Mucosa of rectum (tissue), 2 donors: ENCODE measurements at regions not wholly inside any gene's neighbourhood (a gene's known extent, or its start where the extent isn't known, plus 50 kb on each side); places are given as distances from the start of the nearest gene placed in this dataset.
"Not testable (repeated sequence)": the region's sequence is repeated elsewhere in the genome, so short reads cannot be mapped to it uniquely, and the experiment has no call there.

Source experiments
- H3K27ac ChIP-seq, 2 donors: one replicate each; pipeline ENCODE4 v1.7.0; 2013; ENCODE audit warnings: inconsistent platforms in 2 of 2, low read depth in 2 of 2, low read length in 2 of 2
- H3K27me3 ChIP-seq, 2 donors: one replicate each; pipeline ENCODE4 v1.7.0; 2013; ENCODE audit warnings: low read length in 2 of 2; ENCODE audit not compliant: control insufficient read depth in 2 of 2, insufficient read depth in 2 of 2
- H3K36me3 ChIP-seq, 2 donors: one replicate each; pipeline ENCODE4 v1.7.0; 2013; ENCODE audit warnings: low read length in 2 of 2; ENCODE audit not compliant: control insufficient read depth in 2 of 2, insufficient read depth in 2 of 2
- H3K4me1 ChIP-seq, 2 donors: one replicate each; pipeline ENCODE4 v1.7.0; 2013; ENCODE audit warnings: low read length in 2 of 2, mild to moderate bottlenecking in 1 of 2; ENCODE audit not compliant: control insufficient read depth in 2 of 2, insufficient read depth in 2 of 2
- H3K4me3 ChIP-seq, 2 donors: one replicate each; pipeline ENCODE4 v1.7.0; 2013; ENCODE audit warnings: low read length in 2 of 2
- H3K9ac ChIP-seq, 2 donors: one replicate each; pipeline ENCODE4 v1.7.0; 2013; ENCODE audit warnings: low read length in 2 of 2, low read depth in 1 of 2, mild to moderate bottlenecking in 1 of 2
- H3K9me3 ChIP-seq, 2 donors: one replicate each; pipeline ENCODE4 v1.7.0; 2013; ENCODE audit warnings: low read length in 2 of 2; ENCODE audit not compliant: control insufficient read depth in 2 of 2
- donor health status: healthy.
- donor health status: Normal muscosa, but diverticular disease.

DNA sequence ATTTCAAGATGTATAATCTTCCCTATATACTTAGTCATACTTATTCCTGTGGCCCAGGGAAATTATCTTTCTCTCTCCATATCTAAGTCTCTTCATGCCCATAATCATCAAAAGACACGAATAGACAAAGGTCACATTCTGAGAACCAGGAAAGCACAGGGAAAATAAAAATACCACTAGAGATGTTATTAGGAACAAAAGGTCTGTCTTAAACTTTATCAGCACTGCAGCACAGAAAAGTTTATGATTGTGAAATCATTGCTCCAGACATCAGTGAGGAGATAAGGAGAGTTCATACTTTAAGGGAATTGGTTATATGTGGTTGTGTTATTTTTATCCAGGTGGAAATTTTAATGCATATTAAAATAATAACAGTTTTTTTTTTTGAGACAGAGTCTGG is 974.6 kb upstream of the CELF2 start:
- Histone ChIP-seq H3K9ac (no peak overlapping the region), H3K36me3 (no peaks in the 10 kb centered on the region), H3K9me3 (no peaks in the 10 kb centered on the region), H3K27ac (no peak overlapping the region), H3K27me3 (no peaks in the 10 kb centered on the region), H3K4me1 (no peaks in the 10 kb centered on the region), H3K4me3 (no peak overlapping the region)

DNA sequence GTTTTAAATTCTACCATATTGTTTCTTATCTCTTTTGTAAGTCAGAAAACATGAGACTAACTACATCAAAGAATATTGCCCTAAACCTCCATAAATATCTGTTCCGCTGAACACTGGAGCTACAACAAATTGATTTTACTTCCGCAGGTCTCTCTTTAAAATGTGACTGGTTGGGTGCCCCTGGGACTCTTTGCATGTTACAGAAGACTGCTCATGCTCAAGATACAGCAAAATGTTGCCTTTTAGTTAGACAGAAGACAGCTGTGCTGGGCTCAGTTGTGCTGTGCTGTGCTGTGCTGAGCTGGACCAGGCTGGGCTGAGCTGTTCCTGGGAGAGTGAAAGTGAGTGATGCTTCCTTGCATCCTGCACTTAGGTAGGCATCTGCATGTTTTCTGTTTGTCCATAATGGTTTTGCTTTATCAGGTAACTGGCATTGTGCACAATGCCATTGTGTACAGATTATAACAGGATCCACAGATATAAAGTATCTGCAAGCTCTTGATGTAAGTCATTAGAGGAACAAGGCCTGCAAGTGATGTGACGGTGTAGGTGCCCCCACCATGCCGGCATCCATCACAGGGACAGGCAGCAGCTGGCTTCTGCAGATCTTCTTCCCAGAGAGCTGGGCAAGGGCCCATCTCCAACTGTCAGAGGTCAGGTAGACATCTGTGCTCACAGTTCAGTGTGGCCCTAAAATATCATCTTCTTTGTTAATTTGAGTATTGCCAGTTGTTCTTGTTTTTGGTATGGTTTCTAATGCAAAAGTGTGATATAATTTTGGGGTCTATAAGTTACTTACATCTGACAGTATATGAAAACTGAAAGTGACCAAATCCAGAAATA is 972.5 kb upstream of the CELF2 start:
- Histone ChIP-seq H3K4me3 (no peak overlapping the region), H3K27ac (no peak overlapping the region)

DNA sequence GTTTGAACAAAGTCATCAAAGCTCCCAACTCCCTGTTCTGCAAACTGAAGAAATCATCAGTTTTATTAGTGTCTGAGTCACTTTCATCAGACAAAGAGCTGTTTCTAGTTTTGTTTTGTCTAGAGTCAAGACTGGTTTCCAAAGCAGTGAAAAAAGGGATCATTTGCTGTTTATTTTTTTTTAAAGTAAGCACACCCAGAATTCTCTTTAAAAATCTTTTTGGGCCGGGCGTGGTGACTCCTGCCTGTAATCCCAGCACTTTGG is 972.0 kb upstream of the CELF2 start:
- Histone ChIP-seq H3K27ac (no peak overlapping the region), H3K4me3 (no peak overlapping the region), H3K36me3 (no peaks in the 10 kb centered on the region), H3K9ac (no peak overlapping the region), H3K9me3 (no peaks in the 10 kb centered on the region), H3K27me3 (no peaks in the 10 kb centered on the region), H3K4me1 (no peaks in the 10 kb centered on the region)

More for the DNA sequence above, 972.5 kb upstream of the CELF2 start:
- Histone ChIP-seq H3K9me3 (no peaks in the 10 kb centered on the region), H3K27me3 (no peaks in the 10 kb centered on the region), H3K36me3 (no peaks in the 10 kb centered on the region), H3K9ac (no peak overlapping the region), H3K4me1 (no peaks in the 10 kb centered on the region)

DNA sequence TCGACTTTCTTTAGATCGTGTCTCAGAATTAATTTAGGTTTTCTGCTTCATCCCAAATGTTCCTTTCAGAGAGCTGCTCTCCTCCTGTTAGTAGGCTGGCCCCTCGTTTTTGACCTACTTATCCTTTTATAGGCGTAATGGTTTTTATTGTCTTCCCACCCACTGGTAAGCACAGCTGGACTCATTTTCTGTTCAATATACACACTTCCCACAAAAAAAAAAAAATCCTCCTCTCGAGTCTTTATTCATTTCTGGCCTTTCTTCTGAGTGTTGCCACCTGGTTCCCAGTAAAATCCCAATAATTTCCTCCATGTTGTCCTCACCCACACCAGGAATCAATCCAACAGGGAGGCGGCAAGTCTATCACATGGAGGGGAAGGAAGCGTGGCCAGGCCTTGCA is 970.2 kb upstream of the CELF2 start:
- Histone ChIP-seq H3K4me1 (no peaks in the 10 kb centered on the region), H3K27me3 (no peaks in the 10 kb centered on the region), H3K4me3 (no peak overlapping the region), H3K36me3 (no peaks in the 10 kb centered on the region), H3K9ac (no peak overlapping the region), H3K27ac (no peak overlapping the region), H3K9me3 (no peaks in the 10 kb centered on the region)

DNA sequence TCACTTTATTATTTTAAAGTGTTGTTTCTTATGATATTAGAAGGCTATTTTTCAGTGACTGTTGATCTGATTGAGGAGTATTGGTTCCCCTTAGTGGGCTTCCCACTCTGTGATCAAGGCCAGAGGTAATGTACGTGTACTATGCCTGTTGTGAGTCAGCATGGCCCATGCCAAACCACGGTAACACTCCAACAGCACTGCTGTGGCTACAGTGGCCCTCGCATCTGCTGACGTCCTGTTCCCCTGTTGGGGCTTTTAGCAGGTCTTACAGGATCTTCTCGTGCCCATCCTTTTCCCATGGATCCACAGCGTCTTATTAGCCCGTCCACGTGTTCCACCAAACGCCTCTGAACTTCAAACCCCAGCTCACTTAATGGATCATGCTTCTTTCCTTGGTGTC is 964.6 kb upstream of the CELF2 start:
- H3K9ac ChIP-seq = no peak overlapping the region
- no peaks in the 10 kb centered on the region for H3K9me3 ChIP-seq
- no peak overlapping the region for H3K4me3 ChIP-seq
- H3K36me3 ChIP-seq = no peaks in the 10 kb centered on the region
- H3K27me3 ChIP-seq = no peaks in the 10 kb centered on the region
- H3K27ac ChIP-seq = no peak overlapping the region
- no peaks in the 10 kb centered on the region for H3K4me1 ChIP-seq

DNA sequence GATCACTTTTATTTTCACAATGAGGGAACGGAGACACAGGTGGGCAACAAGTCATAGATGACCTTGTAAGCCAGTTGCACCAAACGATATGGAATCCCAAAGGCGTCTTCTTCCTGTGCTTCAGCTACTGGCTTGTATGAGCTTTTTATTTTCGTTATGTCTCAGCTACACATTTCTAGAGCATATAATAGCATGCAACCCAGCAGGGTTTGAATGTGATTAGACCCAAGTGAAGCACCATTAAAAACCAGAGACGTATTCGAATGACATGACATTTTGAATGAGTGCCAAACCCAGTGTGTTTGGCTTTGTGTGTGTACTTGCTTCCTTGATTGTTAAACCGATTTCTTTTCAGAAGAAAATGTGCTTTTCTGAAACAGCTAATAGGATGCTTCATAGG is 963.2 kb upstream of the CELF2 start:
- Histone ChIP-seq H3K4me1 (no peaks in the 10 kb centered on the region), H3K4me3 (no peak overlapping the region), H3K9me3 (no peaks in the 10 kb centered on the region), H3K9ac (no peak overlapping the region), H3K27ac (no peak overlapping the region), H3K36me3 (no peaks in the 10 kb centered on the region), H3K27me3 (no peaks in the 10 kb centered on the region)

DNA sequence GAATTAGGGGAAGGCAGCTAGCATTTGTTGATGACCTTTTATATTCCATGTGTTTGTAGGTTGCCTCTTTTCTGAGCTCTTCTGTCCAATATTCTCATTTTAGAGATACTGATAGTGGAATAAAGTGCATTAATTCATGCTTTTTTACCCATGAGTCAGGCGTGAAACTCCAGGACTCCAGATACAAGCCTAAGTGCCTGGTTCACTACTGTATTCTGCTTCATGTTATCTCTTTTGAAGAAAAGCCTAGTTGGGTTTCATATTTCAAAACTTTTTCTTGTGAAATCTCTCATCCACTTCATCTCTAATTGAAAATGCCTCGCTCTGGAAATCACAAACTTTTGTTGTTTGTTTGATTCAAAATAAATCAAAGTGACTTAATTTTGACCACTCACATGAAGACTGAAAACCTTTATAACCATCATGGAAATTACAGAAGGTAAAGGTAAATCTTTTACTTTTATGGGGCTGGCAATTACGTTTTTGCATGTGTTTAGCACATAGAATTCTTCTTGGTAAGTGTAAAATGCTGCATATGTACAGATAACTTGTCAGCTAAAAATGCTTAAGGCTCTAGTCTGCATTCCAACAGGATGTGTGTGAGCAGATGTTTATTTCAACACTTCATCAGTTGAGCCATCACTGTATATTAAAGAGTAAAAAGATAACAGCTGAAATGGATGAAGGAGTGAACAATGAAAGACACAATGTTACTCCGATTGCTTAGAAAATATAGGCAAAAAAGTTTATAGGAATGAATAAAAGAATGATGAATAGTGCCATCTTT is 961.8 kb upstream of the CELF2 start:
- no peak overlapping the region for H3K27ac ChIP-seq
- H3K4me3 ChIP-seq = no peak overlapping the region
- no peaks in the 10 kb centered on the region for H3K4me1 ChIP-seq
- no peaks in the 10 kb centered on the region for H3K36me3 ChIP-seq
- no peaks in the 10 kb centered on the region for H3K27me3 ChIP-seq
- no peaks in the 10 kb centered on the region for H3K9me3 ChIP-seq
- H3K9ac ChIP-seq = no peak overlapping the region

DNA sequence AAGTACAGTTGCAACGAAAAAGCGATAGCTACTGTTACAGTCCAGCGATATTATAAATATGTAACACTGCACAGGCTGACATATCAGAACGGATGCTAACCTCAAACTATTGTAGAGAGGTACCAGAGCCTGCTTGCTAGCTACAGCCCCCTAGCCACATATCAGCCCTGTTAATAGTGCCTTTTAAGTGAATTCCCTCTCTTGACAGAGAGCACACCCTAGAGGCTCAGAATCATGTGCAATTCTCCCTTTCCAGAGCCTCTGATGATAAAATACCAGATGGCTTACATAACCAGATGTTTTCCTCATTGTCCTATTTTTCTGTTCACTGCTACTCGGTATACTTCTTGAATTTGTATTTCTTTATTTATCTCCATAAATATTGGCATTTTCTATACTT is 960.7 kb upstream of the CELF2 start:
- Histone ChIP-seq H3K27ac (no peak overlapping the region), H3K9me3 (no peaks in the 10 kb centered on the region), H3K4me1 (no peaks in the 10 kb centered on the region), H3K27me3 (no peaks in the 10 kb centered on the region), H3K4me3 (no peak overlapping the region), H3K9ac (no peak overlapping the region), H3K36me3 (no peaks in the 10 kb centered on the region)

DNA sequence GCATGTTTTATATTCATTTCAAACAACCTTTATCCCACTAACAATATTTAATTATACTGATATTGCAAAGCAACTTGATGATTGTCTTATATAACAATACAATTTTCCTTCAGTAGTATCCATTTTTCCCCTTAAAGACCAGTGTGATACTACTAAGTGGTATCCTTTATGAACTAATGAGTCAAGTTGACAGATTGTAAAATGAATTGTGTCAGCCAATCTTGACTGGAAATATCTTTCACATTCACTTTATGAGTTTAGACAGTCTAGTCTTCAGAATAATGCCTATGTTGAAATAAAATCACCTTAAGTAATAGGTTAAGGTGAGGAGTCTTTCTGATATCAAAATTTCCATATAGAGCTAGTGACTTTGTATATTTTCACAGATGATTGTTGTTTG is 950.0 kb upstream of the CELF2 start:
- Histone ChIP-seq H3K9me3 (no peaks in the 10 kb centered on the region), H3K9ac (no peak overlapping the region), H3K36me3 (no peaks in the 10 kb centered on the region), H3K27me3 (no peaks in the 10 kb centered on the region), H3K4me3 (no peak overlapping the region), H3K27ac (no peak overlapping the region), H3K4me1 (no peaks in the 10 kb centered on the region)

DNA sequence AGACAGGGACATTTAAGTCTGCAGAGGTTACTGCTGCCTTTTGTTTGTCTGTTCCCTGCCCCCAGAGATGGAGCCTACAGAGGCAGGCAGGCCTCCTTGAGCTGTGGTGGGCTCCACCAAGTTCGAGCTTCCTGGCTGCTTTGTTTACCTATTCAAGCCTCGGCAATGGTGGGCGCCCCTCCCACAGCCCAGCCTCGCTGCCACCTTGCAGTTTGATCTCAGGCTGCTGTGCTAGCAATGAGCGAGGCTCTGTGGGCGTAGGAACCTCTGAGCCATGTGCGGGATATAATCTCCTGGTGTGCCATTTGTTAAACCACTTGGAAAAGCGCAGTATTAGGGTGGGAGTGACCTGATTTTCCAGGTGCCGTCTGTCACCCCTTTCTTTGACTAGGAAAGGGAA is 942.8 kb upstream of the CELF2 start:
- H3K36me3 ChIP-seq, H3K9ac ChIP-seq, H3K4me1 ChIP-seq, H3K4me3 ChIP-seq, H3K27ac ChIP-seq, H3K9me3 ChIP-seq, H3K27me3 ChIP-seq: not testable (repeated sequence)
